ENCODE measurements at regions not wholly inside any gene's neighbourhood (a gene's known extent, or its start where the extent isn't known, plus 50 kb on each side); places are given as distances from the start of the nearest gene placed in this dataset.

- Histone ChIP-seq H3K4me1 (no peaks in the 10 kb centered on the region), H3K4me3 (no peak overlapping the region), H3K27me3 (no peaks in the 10 kb centered on the region), H3K27ac (replicated peaks in 1 of 4) (no peak overlapping the region), H3K9me3 (no peaks in the 10 kb centered on the region), H3K36me3 (no peaks in the 10 kb centered on the region)
- 55% methylated on average over 5 of the region's 5 CpGs for WGBS
- no peak for TF ChIP-seq EP300 (IDR thresholded peaks at IDR 0.05)
- TF ChIP-seq, protein P1, sequence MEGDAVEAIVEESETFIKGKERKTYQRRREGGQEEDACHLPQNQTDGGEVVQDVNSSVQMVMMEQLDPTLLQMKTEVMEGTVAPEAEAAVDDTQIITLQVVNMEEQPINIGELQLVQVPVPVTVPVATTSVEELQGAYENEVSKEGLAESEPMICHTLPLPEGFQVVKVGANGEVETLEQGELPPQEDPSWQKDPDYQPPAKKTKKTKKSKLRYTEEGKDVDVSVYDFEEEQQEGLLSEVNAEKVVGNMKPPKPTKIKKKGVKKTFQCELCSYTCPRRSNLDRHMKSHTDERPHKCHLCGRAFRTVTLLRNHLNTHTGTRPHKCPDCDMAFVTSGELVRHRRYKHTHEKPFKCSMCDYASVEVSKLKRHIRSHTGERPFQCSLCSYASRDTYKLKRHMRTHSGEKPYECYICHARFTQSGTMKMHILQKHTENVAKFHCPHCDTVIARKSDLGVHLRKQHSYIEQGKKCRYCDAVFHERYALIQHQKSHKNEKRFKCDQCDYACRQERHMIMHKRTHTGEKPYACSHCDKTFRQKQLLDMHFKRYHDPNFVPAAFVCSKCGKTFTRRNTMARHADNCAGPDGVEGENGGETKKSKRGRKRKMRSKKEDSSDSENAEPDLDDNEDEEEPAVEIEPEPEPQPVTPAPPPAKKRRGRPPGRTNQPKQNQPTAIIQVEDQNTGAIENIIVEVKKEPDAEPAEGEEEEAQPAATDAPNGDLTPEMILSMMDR (IDR thresholded peaks at IDR 0.05) = peak; percentile 67 to 87 (median 71)
- no peak for DNase-seq (ENCODE audit: extremely low spot score)
- intact Hi-C loops (cut with DNase I) = loop anchor here (5.0 kb wide), 2 partner anchors 67 to 147 kb away; no protein-coding TSS in a partner anchor
Observed at GRCh38 chr14:30375296-30375892, 183.6 kb upstream of the G2E3 start.

- WGBS = 48% methylated on average over 2 of the region's 2 CpGs
- DNase-seq (ENCODE audit: extremely low spot score) = no peak
Observed at GRCh38 chr14:30381861-30382480, 177.0 kb upstream of the G2E3 start.

DNA sequence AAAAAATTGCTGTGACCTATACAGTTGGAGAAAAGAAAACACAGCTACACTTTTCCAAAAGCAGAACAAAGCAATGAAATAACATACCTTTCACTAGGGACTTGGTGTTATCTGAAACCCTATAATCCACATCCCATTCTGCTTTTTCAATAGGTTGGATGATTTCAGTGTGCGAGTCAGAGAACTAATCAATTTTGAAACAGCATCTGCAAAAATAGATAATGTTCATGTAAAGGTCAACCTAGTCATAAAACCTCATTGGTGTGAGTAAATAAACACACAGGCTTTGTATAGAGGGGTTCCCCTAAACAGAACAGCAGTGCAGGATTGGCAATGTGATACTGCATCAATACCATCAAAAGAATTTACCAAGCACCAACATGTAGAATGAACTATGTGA lies 173.0 kb upstream of the G2E3 start:
- no peaks in the 10 kb centered on the region for H3K9me3 ChIP-seq

More at GRCh38 chr14:30381861-30382480, 177.0 kb upstream of the G2E3 start:
- no peaks in the 10 kb centered on the region for H3K4me1 ChIP-seq
- TF ChIP-seq EP300 (IDR thresholded peaks at IDR 0.05) (no peak), POLR2AphosphoS5 (IDR thresholded peaks at IDR 0.05) (no peak), POLR2A (IDR thresholded peaks at IDR 0.05; ENCODE audit: low read depth) (no peak)
- TF ChIP-seq, protein P1 (IDR thresholded peaks at IDR 0.05) = no peak
- H3K27ac ChIP-seq (replicated peaks in 1 of 4) = no peak overlapping the region
- intact Hi-C loops (cut with DNase I) = no loop called here
- no peaks in the 10 kb centered on the region for H3K9me3 ChIP-seq
- H3K27me3 ChIP-seq = no peaks in the 10 kb centered on the region
- H3K4me3 ChIP-seq = no peak overlapping the region
- no peaks in the 10 kb centered on the region for H3K36me3 ChIP-seq

GRCh38 chr14:30387871-30388270 lies 171.1 kb upstream of the G2E3 start:
- Histone ChIP-seq H3K36me3 (no peaks in the 10 kb centered on the region), H3K9me3 (no peaks in the 10 kb centered on the region), H3K27me3 (no peaks in the 10 kb centered on the region), H3K4me3 (no peak overlapping the region), H3K4me1 (peaks cover 0 to 12% (median 3%) of the 10 kb centered on the region in 4 donors), H3K27ac (replicated peaks in 1 of 4) (no peak overlapping the region)
- 76% methylated on average over 3 of the region's 3 CpGs for WGBS
- TF ChIP-seq, protein P1 (IDR thresholded peaks at IDR 0.05) = no peak
- TF ChIP-seq POLR2AphosphoS5 (IDR thresholded peaks at IDR 0.05) (no peak), POLR2A (IDR thresholded peaks at IDR 0.05; ENCODE audit: low read depth) (no peak), EP300 (IDR thresholded peaks at IDR 0.05) (no peak)
- intact Hi-C loops (cut with DNase I) = no loop called here
- no peak for DNase-seq (ENCODE audit: extremely low spot score)

More for the DNA sequence above, 173.0 kb upstream of the G2E3 start:
- DNase-seq (ENCODE audit: extremely low spot score) = no peak
- H3K27me3 ChIP-seq = no peaks in the 10 kb centered on the region
- H3K36me3 ChIP-seq = no peaks in the 10 kb centered on the region
- TF ChIP-seq POLR2AphosphoS5 (IDR thresholded peaks at IDR 0.05) (no peak), EP300 (IDR thresholded peaks at IDR 0.05) (no peak), POLR2A (IDR thresholded peaks at IDR 0.05; ENCODE audit: low read depth) (no peak)
- TF ChIP-seq, protein P1 (IDR thresholded peaks at IDR 0.05) = no peak
- 88% methylated on average over 1 of the region's 1 CpG for WGBS
- peaks cover 0 to 12% (median 3%) of the 10 kb centered on the region in 4 donors for H3K4me1 ChIP-seq
- H3K4me3 ChIP-seq = no peak overlapping the region
- intact Hi-C loops (cut with DNase I) = no loop called here
- H3K27ac ChIP-seq (replicated peaks in 1 of 4) = no peak overlapping the region

All from esophagus muscularis mucosa (tissue), 4 donors.